Testis (tissue), 2 donors: ENCODE measurements at regions not wholly inside any gene's neighbourhood (a gene's known extent, or its start where the extent isn't known, plus 50 kb on each side); places are given as distances from the start of the nearest gene placed in this dataset.

ENCODE experiments used
- DNase-seq: peaks from one replicate; pipeline ENCODE4 v3.0.0-alpha.2; 2019
- H3K27ac ChIP-seq, 2 donors: fragments of 200-600 bp; sonication (generic); one replicate each; pipeline ENCODE4 v1.5.1; 2019
- H3K27me3 ChIP-seq: fragments of 200-600 bp; sonication (generic); one replicate; pipeline ENCODE4 v1.5.1; 2019
- H3K36me3 ChIP-seq: fragments of 200-600 bp; sonication (generic); one replicate; pipeline ENCODE4 v1.5.1; 2017; ENCODE audit warnings: low read depth; ENCODE audit errors: missing control alignments
- H3K4me1 ChIP-seq: fragments of 200-600 bp; sonication (generic); one replicate; pipeline ENCODE4 v1.5.1; 2019
- H3K4me3 ChIP-seq, 2 donors: fragments of 200-600 bp; sonication (generic); one replicate each; pipeline ENCODE4 v1.5.1; 2017 to 2019
- H3K9me3 ChIP-seq: fragments of 200-600 bp; sonication (generic); one replicate; pipeline ENCODE4 v1.5.1; 2017
- POLR2A ChIP-seq: fragments of 450-650 bp; IDR thresholded peaks from one replicate; pipeline ENCODE4 v1.6.1; 2017; ENCODE audit warnings: antibody characterized with exemption, mild to moderate bottlenecking, moderate library complexity
- WGBS, 2 donors: methylation state at CpG; one replicate each; pipeline ENCODE4 v1.1.5; 2018; 5-methylcytosine and 5-hydroxymethylcytosine counted together
- intact Hi-C: fragments of 100-400 bp; cut with DNase I; formaldehyde crosslinking; loops from one replicate; pipeline ENCODE4 v1.15.1; 2023; ENCODE audit warnings: low total_unique reads
- TF ChIP-seq, protein P1 (sequence below), 3 experiments: fragments of 450-650 bp in 2 of 3; fragments of 200-600 bp in 1 of 3; sonication (generic) in 1 of 3; IDR thresholded peaks; one replicate each; pipeline ENCODE4 v1.5.1; 2016 to 2019; ENCODE audit warnings: antibody characterized with exemption in 3 of 3, mild to moderate bottlenecking in 2 of 3, moderate library complexity in 1 of 3

DNA sequence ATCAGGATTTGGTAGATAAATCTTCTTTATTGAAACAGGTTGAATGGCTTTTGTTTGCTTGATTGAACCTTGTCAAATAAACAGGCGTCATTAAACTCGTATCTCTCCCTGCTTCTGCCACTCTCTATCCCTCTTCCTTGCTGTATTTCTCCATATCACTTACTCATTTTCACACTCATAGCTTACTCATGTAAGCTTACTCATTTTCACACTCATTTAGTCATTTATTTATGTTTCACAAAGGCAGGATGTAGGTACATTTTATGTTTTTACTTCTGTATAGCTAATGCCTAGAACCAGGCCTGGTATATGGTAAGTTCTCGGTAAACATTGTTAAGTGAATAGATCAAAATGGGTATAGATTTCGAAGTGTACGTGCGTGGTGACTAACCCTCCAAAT, 450.0 kb downstream of the PMP22 start:
- TF ChIP-seq, protein P1, sequence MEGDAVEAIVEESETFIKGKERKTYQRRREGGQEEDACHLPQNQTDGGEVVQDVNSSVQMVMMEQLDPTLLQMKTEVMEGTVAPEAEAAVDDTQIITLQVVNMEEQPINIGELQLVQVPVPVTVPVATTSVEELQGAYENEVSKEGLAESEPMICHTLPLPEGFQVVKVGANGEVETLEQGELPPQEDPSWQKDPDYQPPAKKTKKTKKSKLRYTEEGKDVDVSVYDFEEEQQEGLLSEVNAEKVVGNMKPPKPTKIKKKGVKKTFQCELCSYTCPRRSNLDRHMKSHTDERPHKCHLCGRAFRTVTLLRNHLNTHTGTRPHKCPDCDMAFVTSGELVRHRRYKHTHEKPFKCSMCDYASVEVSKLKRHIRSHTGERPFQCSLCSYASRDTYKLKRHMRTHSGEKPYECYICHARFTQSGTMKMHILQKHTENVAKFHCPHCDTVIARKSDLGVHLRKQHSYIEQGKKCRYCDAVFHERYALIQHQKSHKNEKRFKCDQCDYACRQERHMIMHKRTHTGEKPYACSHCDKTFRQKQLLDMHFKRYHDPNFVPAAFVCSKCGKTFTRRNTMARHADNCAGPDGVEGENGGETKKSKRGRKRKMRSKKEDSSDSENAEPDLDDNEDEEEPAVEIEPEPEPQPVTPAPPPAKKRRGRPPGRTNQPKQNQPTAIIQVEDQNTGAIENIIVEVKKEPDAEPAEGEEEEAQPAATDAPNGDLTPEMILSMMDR (IDR thresholded peaks at IDR 0.05) = no peak
- TF ChIP-seq POLR2A = no peak
- no peak for DNase-seq
- H3K36me3 ChIP-seq = no peaks in the 10 kb centered on the region
- H3K4me1 ChIP-seq = no peaks in the 10 kb centered on the region
- no peak overlapping the region for H3K4me3 ChIP-seq
- WGBS, 2 donors = 87 to 93% methylated on average over 6 of the region's 6 CpGs
- intact Hi-C loops = loop anchor here (10.0 kb wide), 1 partner anchor 1130 kb away; no protein-coding TSS in a partner anchor
- no peaks in the 10 kb centered on the region for H3K27me3 ChIP-seq
- H3K9me3 ChIP-seq = no peaks in the 10 kb centered on the region
- no peak overlapping the region for H3K27ac ChIP-seq

DNA sequence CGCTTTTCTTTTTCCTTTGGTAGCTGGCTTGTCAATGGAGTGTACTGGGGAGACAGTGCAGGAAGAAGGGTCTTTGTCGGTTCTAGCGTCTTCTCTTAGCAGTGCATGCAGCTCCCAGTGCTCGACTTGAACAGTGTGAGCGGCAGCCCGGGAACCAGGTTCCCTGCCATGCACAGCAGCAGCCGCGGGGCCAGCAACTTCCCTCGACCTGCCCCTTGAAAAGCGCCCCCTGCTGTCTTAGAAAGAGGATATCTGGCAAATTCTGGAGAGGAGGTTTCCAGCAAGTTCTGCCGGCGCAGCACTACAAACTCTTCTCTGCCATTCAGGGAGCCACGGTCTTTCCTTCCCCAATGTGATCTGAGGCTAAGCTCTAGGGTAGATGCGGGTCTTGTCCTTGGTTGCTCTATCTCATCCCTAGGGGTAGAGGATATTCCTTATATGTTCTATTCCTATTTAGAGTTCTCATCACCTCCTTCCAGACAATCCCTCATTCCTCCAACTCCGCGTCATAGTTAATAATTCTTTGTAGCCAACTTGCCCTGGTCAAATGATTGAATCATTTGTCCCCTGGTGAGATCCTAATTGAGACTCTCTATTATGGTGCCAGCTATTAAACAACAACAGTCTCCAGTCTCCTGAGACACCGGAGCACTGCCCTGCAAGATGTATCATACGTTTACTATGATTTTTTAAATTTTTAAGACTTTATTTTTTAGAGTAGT, 451.3 kb downstream of the PMP22 start:
- Histone ChIP-seq H3K4me1 (no peaks in the 10 kb centered on the region), H3K27ac (no peak overlapping the region), H3K4me3 (no peak overlapping the region), H3K27me3 (no peaks in the 10 kb centered on the region), H3K36me3 (no peaks in the 10 kb centered on the region), H3K9me3 (no peaks in the 10 kb centered on the region)
- TF ChIP-seq, protein P1 (IDR thresholded peaks at IDR 0.05) = peak in 2 of 3 experiments; percentile 13 to 19
- TF ChIP-seq POLR2A = no peak
- peak; percentile 53 for DNase-seq
- WGBS, 2 donors = 50 to 53% methylated on average over 12 to 18 of the region's 18 CpGs
- intact Hi-C loops = loop anchor here (10.0 kb wide), 1 partner anchor 1129 kb away; no protein-coding TSS in a partner anchor

DNA sequence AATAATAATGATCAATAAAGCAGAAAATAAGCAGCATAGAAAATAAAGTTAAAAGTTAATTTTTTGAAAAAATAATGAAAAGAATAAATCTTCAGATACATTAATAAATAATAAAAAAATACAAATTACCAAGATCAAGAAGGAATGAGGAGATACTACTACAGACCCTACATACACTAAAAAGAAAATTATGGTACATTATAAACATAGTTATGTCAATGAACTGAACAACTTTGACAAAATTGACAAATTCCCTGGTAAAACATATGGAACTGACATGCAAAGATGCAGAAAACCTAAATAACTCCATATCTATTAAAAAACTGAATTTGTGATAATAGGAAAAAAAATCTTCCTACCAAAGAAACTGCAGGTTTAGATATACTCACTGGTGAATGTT, 456.7 kb downstream of the PMP22 start:
- Histone ChIP-seq H3K27me3 (no peaks in the 10 kb centered on the region), H3K9me3 (no peaks in the 10 kb centered on the region), H3K36me3 (no peaks in the 10 kb centered on the region), H3K4me3 (no peak overlapping the region), H3K27ac (no peak overlapping the region), H3K4me1 (no peaks in the 10 kb centered on the region)
- no peak for TF ChIP-seq POLR2A
- TF ChIP-seq, protein P1 (IDR thresholded peaks at IDR 0.05) = no peak
- intact Hi-C loops = no loop called here
- DNase-seq = no peak

DNA sequence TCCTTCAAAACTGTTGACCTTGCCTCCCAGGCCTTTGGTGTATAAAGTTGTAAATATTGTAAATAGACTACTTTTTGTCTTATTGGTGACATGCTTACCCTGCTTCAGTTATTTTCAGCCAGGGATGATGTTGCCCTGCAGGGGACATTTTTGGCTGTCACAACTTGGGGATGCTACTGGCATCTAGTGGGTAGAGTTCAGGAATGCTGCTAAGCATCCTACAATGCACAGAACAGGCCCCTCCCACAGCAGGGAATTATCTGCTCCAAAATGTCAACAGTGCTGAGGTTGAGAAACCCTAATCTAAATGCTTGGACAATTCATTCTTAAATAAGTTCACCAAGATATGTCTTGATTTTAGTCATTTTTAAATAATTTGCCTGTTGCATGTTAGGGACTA, 459.8 kb downstream of the PMP22 start:
- H3K9me3 ChIP-seq = no peaks in the 10 kb centered on the region
- no peak overlapping the region for H3K4me3 ChIP-seq
- no peak for DNase-seq
- H3K27ac ChIP-seq = no peak overlapping the region
- no peaks in the 10 kb centered on the region for H3K27me3 ChIP-seq
- intact Hi-C loops = no loop called here
- no peaks in the 10 kb centered on the region for H3K36me3 ChIP-seq
- TF ChIP-seq, protein P1 (IDR thresholded peaks at IDR 0.05) = no peak
- TF ChIP-seq POLR2A = no peak
- no peaks in the 10 kb centered on the region for H3K4me1 ChIP-seq

DNA sequence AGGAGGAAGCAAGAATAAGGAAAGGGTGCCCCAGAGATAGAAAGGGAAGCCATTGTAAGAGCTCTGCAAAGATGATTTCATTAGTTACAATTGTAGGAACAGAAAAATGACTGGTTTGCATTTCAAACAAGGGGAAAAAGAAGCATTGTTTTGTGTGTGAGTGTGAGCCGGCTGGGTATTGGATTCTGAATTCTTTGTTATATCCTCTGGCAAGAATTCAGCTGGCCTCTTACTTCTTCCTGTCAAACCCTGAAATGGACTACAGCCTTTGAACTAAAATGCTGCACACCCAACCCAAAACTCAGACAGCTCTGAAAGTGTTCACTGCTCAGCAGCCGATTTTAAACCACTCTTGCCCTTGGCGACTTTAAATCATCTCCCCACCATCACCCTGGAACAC, 461.3 kb downstream of the PMP22 start:
- no peak for DNase-seq

More for the DNA sequence above, 461.3 kb downstream of the PMP22 start:
- Histone ChIP-seq H3K27ac (no peak overlapping the region), H3K27me3 (no peaks in the 10 kb centered on the region), H3K9me3 (no peaks in the 10 kb centered on the region), H3K36me3 (no peaks in the 10 kb centered on the region), H3K4me1 (no peaks in the 10 kb centered on the region), H3K4me3 (no peak overlapping the region)
- no peak for TF ChIP-seq POLR2A
- TF ChIP-seq, protein P1 (IDR thresholded peaks at IDR 0.05) = no peak
- intact Hi-C loops = no loop called here
- WGBS, 2 donors = 43 to 53% methylated on average over 3 of the region's 3 CpGs
